ENCODE measurements at regions not wholly inside any gene's neighbourhood (a gene's known extent, or its start where the extent isn't known, plus 50 kb on each side); places are given as distances from the start of the nearest gene placed in this dataset.

- Histone ChIP-seq H3K9me3 (ENCODE audit: low read depth) (no peaks in the 10 kb centered on the region), H3K27me3 (no peaks in the 10 kb centered on the region), H3K27ac (no peak overlapping the region), H3K36me3 (no peaks in the 10 kb centered on the region), H3K4me3 (no peak overlapping the region), H3K4me1 (ENCODE audit: low read depth) (no peaks in the 10 kb centered on the region)
- TF ChIP-seq CTCF (IDR thresholded peaks at IDR 0.05; ENCODE audit: low read depth, low read length), result no peak
- DNase-seq (ENCODE audit: low read depth in 1 of 2, low spot score in 1 of 2), result peak; percentile 5 to 78
Observed at GRCh38 chr4:145279122-145279960, 99.0 kb upstream of the OTUD4 start.

- TF ChIP-seq CTCF (IDR thresholded peaks at IDR 0.05; ENCODE audit: low read depth, low read length), result no peak
- H3K4me1 ChIP-seq (ENCODE audit: low read depth), result no peaks in the 10 kb centered on the region
- no peak overlapping the region for H3K4me3 ChIP-seq
Observed at GRCh38 chr4:145278341-145279121, 98.1 kb upstream of the OTUD4 start.

GRCh38 chr4:145277011-145277410 lies 96.6 kb upstream of the OTUD4 start:
- TF ChIP-seq CTCF (IDR thresholded peaks at IDR 0.05; ENCODE audit: low read depth, low read length), result no peak
- no peaks in the 10 kb centered on the region for H3K4me1 ChIP-seq (ENCODE audit: low read depth)
- no peak overlapping the region for H3K27ac ChIP-seq
- H3K27me3 ChIP-seq, result no peaks in the 10 kb centered on the region
- no peak overlapping the region for H3K4me3 ChIP-seq
- DNase-seq (ENCODE audit: low read depth in 1 of 2, low spot score in 1 of 2), result no peak
- H3K9me3 ChIP-seq (ENCODE audit: low read depth), result no peaks in the 10 kb centered on the region
- no peaks in the 10 kb centered on the region for H3K36me3 ChIP-seq

More at GRCh38 chr4:145278341-145279121, 98.1 kb upstream of the OTUD4 start:
- H3K27ac ChIP-seq, result no peak overlapping the region
- H3K36me3 ChIP-seq, result no peaks in the 10 kb centered on the region
- H3K27me3 ChIP-seq, result no peaks in the 10 kb centered on the region
- peak in 1 of 2 donors; percentile 32 for DNase-seq (ENCODE audit: low read depth in 1 of 2, low spot score in 1 of 2)
- H3K9me3 ChIP-seq (ENCODE audit: low read depth), result no peaks in the 10 kb centered on the region

- Histone ChIP-seq H3K9me3 (ENCODE audit: low read depth) (no peaks in the 10 kb centered on the region), H3K27ac (no peak overlapping the region), H3K4me1 (ENCODE audit: low read depth) (no peaks in the 10 kb centered on the region), H3K27me3 (no peaks in the 10 kb centered on the region), H3K36me3 (no peaks in the 10 kb centered on the region), H3K4me3 (no peak overlapping the region)
- TF ChIP-seq CTCF (IDR thresholded peaks at IDR 0.05; ENCODE audit: low read depth, low read length), result no peak
- no peak for DNase-seq (ENCODE audit: low read depth in 1 of 2, low spot score in 1 of 2)
Observed at GRCh38 chr4:145276050-145276449, 95.7 kb upstream of the OTUD4 start.

GRCh38 chr4:145271194-145271593 lies 90.8 kb upstream of the OTUD4 start:
- H3K27me3 ChIP-seq, result no peaks in the 10 kb centered on the region
- H3K4me1 ChIP-seq (ENCODE audit: low read depth), result no peaks in the 10 kb centered on the region
- no peak for TF ChIP-seq CTCF (IDR thresholded peaks at IDR 0.05; ENCODE audit: low read depth, low read length)
- H3K36me3 ChIP-seq, result no peaks in the 10 kb centered on the region
- H3K9me3 ChIP-seq (ENCODE audit: low read depth), result no peaks in the 10 kb centered on the region
- no peak for DNase-seq (ENCODE audit: low read depth in 1 of 2, low spot score in 1 of 2)
- no peak overlapping the region for H3K4me3 ChIP-seq
- no peak overlapping the region for H3K27ac ChIP-seq

Data from cardiac muscle cell (in vitro differentiated cells and primary cell).